ENCODE measurements at regions not wholly inside any gene's neighbourhood (a gene's known extent, or its start where the extent isn't known, plus 50 kb on each side); places are given as distances from the start of the nearest gene placed in this dataset.

- 49 to 67% methylated on average over 15 of the region's 15 CpGs for whole genome bisulfite sequencing, 2 donors
- ATAC-seq (no peak), FAIRE-seq (no peak), DNase-seq (no peak)
- Histone ChIP-seq H3K9me3 (peaks cover 0 to 8% (median 6%) of the 10 kb centered on the region in 4 donors), H3K27ac (no peak overlapping the region), H3K36me3 (no peaks in the 10 kb centered on the region), H3K4me1 (no peaks in the 10 kb centered on the region), H3K27me3 (no peaks in the 10 kb centered on the region), H3K4me3 (no peak overlapping the region)
- TF ChIP-seq, protein P1, sequence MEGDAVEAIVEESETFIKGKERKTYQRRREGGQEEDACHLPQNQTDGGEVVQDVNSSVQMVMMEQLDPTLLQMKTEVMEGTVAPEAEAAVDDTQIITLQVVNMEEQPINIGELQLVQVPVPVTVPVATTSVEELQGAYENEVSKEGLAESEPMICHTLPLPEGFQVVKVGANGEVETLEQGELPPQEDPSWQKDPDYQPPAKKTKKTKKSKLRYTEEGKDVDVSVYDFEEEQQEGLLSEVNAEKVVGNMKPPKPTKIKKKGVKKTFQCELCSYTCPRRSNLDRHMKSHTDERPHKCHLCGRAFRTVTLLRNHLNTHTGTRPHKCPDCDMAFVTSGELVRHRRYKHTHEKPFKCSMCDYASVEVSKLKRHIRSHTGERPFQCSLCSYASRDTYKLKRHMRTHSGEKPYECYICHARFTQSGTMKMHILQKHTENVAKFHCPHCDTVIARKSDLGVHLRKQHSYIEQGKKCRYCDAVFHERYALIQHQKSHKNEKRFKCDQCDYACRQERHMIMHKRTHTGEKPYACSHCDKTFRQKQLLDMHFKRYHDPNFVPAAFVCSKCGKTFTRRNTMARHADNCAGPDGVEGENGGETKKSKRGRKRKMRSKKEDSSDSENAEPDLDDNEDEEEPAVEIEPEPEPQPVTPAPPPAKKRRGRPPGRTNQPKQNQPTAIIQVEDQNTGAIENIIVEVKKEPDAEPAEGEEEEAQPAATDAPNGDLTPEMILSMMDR (IDR thresholded peaks at IDR 0.05): no peak
- intact Hi-C loops (cut with DNase I): no loop called here
Measured at GRCh38 chr9:40928803-40929487, 199.5 kb downstream of the FOXD4L6 start.

DNA sequence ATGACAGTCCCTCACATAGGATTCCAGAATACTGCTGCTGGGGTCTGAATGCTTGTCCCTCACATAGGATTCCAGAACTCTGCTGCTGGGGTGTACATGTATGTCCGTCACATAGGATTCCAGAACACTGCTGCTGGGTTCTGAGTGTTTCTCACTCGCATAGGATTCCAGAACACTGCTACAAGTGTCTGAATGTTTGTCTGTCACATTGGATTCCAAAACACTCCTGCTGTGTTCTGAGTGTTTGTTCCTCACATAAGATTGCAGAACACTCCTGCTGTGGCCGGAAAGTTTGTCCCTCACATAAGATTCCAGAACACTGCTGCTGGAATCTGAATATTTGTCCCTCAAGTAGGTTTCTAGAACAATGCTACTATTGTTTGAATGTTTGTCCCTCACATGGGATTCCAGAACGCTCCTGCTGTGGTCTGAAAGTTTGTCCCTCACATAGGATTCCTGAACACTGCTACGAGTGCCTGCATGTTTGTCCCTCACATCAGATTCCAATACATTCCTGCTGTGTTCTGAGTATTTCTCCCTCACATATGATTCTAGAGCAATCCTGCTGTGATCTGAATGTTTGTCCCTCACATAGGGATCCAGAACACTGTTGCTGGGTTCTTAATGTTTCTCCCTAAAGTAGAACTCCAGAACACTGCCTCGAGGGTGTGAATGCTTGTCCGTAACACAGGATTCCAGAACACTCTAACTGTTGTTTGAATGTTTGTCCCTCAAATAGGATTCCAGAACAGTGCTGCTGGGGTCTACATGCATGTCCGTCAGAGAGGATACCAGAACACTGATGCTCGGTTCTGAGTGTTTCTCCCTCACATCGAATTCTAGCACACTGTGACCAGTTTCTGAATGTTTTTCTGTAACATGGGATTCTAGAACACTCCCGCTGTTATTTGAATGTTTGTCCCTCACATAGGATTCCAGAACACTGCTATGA is 200.4 kb downstream of the FOXD4L6 start:
- Histone ChIP-seq H3K4me3 (no peak overlapping the region), H3K4me1 (no peaks in the 10 kb centered on the region), H3K9me3 (peaks cover 0 to 8% (median 6%) of the 10 kb centered on the region in 4 donors), H3K36me3 (no peaks in the 10 kb centered on the region), H3K27me3 (no peaks in the 10 kb centered on the region), H3K27ac (no peak overlapping the region)
- FAIRE-seq (no peak), DNase-seq (no peak), ATAC-seq (no peak)
- TF ChIP-seq, protein P1 (IDR thresholded peaks at IDR 0.05): no peak
- intact Hi-C loops (cut with DNase I): no loop called here
- WGBS, 2 donors: 49 to 71% methylated on average over 11 of the region's 11 CpGs

DNA sequence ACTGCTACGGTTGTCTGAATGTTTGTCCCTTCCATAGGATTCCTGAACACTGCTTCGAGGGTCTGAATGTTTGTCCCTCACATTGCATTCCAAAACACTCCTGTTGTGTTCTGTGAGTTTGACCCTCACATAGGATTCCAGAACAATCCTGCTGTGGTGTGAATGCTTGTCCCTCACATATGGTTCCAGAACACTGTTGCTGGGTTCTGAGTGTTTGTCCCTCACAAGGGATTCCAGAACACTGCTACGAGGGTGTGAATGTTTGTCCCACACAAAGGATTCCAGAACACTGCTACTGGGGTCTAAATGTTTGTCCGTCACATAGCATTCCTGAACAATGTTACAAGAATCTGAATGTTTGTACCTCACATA is 201.2 kb downstream of the FOXD4L6 start:
- ATAC-seq: no peak
- Histone ChIP-seq H3K4me1 (no peaks in the 10 kb centered on the region), H3K9me3 (peaks cover 0 to 8% (median 6%) of the 10 kb centered on the region in 4 donors), H3K4me3 (no peak overlapping the region), H3K27me3 (no peaks in the 10 kb centered on the region), H3K36me3 (no peaks in the 10 kb centered on the region), H3K27ac (no peak overlapping the region)
- TF ChIP-seq, protein P1 (IDR thresholded peaks at IDR 0.05): no peak
- intact Hi-C loops (cut with DNase I): no loop called here
- WGBS, 2 donors: 44 to 64% methylated on average over 4 of the region's 4 CpGs
- no peak for DNase-seq
- no peak for FAIRE-seq

DNA sequence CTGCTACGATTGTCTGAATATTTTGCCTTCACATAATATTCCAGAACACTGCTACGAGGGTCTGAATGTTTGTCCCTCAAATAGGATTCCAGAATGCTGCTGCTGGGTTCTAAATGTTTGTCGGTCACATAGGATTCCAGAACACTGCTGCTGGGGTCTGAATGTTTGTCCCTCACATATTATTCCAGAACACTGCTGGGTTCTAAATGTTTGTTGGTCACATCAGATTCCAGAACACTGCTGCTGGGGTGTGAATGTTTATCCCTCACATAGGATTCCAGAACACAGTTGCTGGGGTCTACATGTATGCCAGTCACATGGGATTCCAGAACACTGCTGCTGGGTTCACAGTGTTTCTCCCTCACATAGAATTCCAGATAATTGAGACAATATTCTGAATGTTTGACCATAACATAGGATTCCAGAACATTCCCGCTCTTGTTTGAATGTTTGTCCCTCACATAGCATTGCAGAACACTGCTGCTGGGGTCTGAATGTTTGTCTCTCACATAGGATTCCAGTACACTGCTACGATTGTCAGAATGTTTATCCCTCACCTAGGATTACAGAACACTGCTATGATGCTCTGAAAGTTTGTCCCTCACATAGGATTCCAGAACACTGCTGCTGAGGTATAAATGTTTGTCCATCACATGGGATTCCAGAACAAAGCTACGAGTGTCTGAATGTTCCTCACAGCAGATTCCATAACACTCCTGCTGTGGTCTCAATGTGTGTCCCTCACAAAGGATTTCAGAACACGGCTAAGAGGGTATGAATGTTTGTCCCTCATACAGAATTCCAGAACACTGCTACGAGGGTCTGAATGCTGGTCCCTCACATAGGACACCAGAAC is 201.8 kb downstream of the FOXD4L6 start:
- DNase-seq: no peak
- no peaks in the 10 kb centered on the region for H3K4me1 ChIP-seq

More for the DNA sequence above, 201.8 kb downstream of the FOXD4L6 start:
- Histone ChIP-seq H3K9me3 (peaks cover 0 to 8% (median 6%) of the 10 kb centered on the region in 4 donors), H3K27me3 (no peaks in the 10 kb centered on the region), H3K36me3 (no peaks in the 10 kb centered on the region), H3K27ac (no peak overlapping the region), H3K4me3 (no peak overlapping the region)
- ATAC-seq (no peak), FAIRE-seq (no peak)
- intact Hi-C loops (cut with DNase I): no loop called here
- 46 to 60% methylated on average over 8 of the region's 8 CpGs for WGBS, 2 donors
- TF ChIP-seq, protein P1 (IDR thresholded peaks at IDR 0.05): no peak
